PC-9 (cell line): ENCODE measurements at regions not wholly inside any gene's neighbourhood (a gene's known extent, or its start where the extent isn't known, plus 50 kb on each side); places are given as distances from the start of the nearest gene placed in this dataset.

ENCODE experiments used
- CTCF ChIP-seq: fragments of 200-600 bp; sonication (generic); conservative IDR thresholded peaks from 2 replicates; pipeline ENCODE4 v1.6.1; 2017; ENCODE audit warnings: mixed run types, antibody characterized with exemption, mild to moderate bottlenecking, moderate library complexity
- EZH2 ChIP-seq: fragments of 200-600 bp; sonication (generic); IDR thresholded peaks from 2 replicates; pipeline ENCODE4 v1.8.0; 2017; ENCODE audit warnings: antibody characterized with exemption, low read depth

GRCh38 chr14:29069228-29069627, 302.6 kb downstream of the FOXG1 start:
- TF ChIP-seq CTCF (no peak), EZH2 (no peak)
